ENCODE measurements at regions not wholly inside any gene's neighbourhood (a gene's known extent, or its start where the extent isn't known, plus 50 kb on each side); places are given as distances from the start of the nearest gene placed in this dataset.

- no peak overlapping the region for H3K27ac ChIP-seq
Observed at GRCh38 chr3:159238646-159239045, 436.8 kb downstream of the MFSD1 start.

GRCh38 chr3:159239059-159239458, 437.2 kb downstream of the MFSD1 start:
- H3K27ac ChIP-seq = no peak overlapping the region
- no peak for TF ChIP-seq CTCF (IDR thresholded peaks at IDR 0.05)
- no peaks in the 10 kb centered on the region for H3K27me3 ChIP-seq
- no peaks in the 10 kb centered on the region for H3K36me3 ChIP-seq
- H3K4me3 ChIP-seq (ENCODE audit: low read depth in 1 of 2, low read length in 1 of 2) = no peak overlapping the region
- H3K9me3 ChIP-seq = no peaks in the 10 kb centered on the region
- H3K4me1 ChIP-seq (ENCODE audit: control insufficient read depth in 1 of 2, insufficient read depth in 1 of 2, low read depth in 1 of 2, low read length in 1 of 2) = no peaks in the 10 kb centered on the region

More at GRCh38 chr3:159238646-159239045, 436.8 kb downstream of the MFSD1 start:
- Histone ChIP-seq H3K4me3 (ENCODE audit: low read depth in 1 of 2, low read length in 1 of 2) (no peak overlapping the region), H3K9me3 (no peaks in the 10 kb centered on the region), H3K4me1 (ENCODE audit: control insufficient read depth in 1 of 2, insufficient read depth in 1 of 2, low read depth in 1 of 2, low read length in 1 of 2) (no peaks in the 10 kb centered on the region), H3K36me3 (no peaks in the 10 kb centered on the region), H3K27me3 (no peaks in the 10 kb centered on the region)
- no peak for TF ChIP-seq CTCF (IDR thresholded peaks at IDR 0.05)

- H3K27me3 ChIP-seq = no peaks in the 10 kb centered on the region
- TF ChIP-seq CTCF (IDR thresholded peaks at IDR 0.05) = no peak
- no peak overlapping the region for H3K4me3 ChIP-seq (ENCODE audit: low read depth in 1 of 2, low read length in 1 of 2)
- no peaks in the 10 kb centered on the region for H3K36me3 ChIP-seq
- H3K9me3 ChIP-seq = no peaks in the 10 kb centered on the region
- no peak overlapping the region for H3K27ac ChIP-seq
- H3K4me1 ChIP-seq (ENCODE audit: control insufficient read depth in 1 of 2, insufficient read depth in 1 of 2, low read depth in 1 of 2, low read length in 1 of 2) = no peaks in the 10 kb centered on the region
Observed at GRCh38 chr3:159244933-159245332, 443.1 kb downstream of the MFSD1 start.

GRCh38 chr3:159245871-159246270, 444.0 kb downstream of the MFSD1 start:
- H3K4me1 ChIP-seq (ENCODE audit: control insufficient read depth in 1 of 2, insufficient read depth in 1 of 2, low read depth in 1 of 2, low read length in 1 of 2) = no peaks in the 10 kb centered on the region
- TF ChIP-seq CTCF (IDR thresholded peaks at IDR 0.05) = no peak
- no peaks in the 10 kb centered on the region for H3K27me3 ChIP-seq
- no peaks in the 10 kb centered on the region for H3K36me3 ChIP-seq
- H3K4me3 ChIP-seq (ENCODE audit: low read depth in 1 of 2, low read length in 1 of 2) = no peak overlapping the region
- H3K27ac ChIP-seq = no peak overlapping the region
- no peaks in the 10 kb centered on the region for H3K9me3 ChIP-seq

GRCh38 chr3:159246385-159246784, 444.5 kb downstream of the MFSD1 start:
- no peak overlapping the region for H3K4me3 ChIP-seq (ENCODE audit: low read depth in 1 of 2, low read length in 1 of 2)
- no peaks in the 10 kb centered on the region for H3K36me3 ChIP-seq
- no peak for TF ChIP-seq CTCF (IDR thresholded peaks at IDR 0.05)
- no peaks in the 10 kb centered on the region for H3K9me3 ChIP-seq
- H3K4me1 ChIP-seq (ENCODE audit: control insufficient read depth in 1 of 2, insufficient read depth in 1 of 2, low read depth in 1 of 2, low read length in 1 of 2) = no peaks in the 10 kb centered on the region
- H3K27ac ChIP-seq = no peak overlapping the region
- H3K27me3 ChIP-seq = no peaks in the 10 kb centered on the region

All from neutrophil (primary cell).